HG03159 (cell line): ENCODE measurements at regions not wholly inside any gene's neighbourhood (a gene's known extent, or its start where the extent isn't known, plus 50 kb on each side); places are given as distances from the start of the nearest gene placed in this dataset.

Experiments used
- ATAC-seq: cut with Tn5 transposase; IDR thresholded peaks from one replicate; pipeline ENCODE4 v1.9.1; 2021; ENCODE audit warnings: mild to moderate bottlenecking, moderate library complexity; ENCODE audit not compliant: unreplicated experiment

DNA sequence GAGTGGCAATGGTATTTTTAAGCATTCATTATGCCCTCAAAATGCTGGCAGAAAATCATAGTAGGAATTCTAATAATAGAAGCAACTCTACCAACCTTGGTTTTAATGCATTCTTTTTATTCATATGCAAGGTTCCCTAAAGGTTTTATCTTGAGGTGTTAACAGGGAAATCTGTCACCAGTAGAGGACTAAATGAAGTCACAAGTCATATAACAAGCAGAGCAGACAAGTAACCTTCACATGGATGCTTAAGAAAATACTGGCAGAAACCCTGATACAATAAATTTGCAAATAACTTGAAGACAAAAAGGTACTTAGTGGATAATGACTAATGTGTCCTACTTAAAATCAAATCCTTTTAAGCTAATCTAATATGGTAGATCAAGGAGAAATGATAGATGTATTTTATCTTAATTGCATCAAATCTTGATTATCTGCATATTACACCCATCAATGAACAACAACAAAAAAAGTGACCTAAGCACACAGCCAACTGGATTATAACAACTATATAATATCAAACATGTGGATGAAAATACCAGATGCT lies 73.3 kb downstream of the RFC3 start:
- ATAC-seq, result no peak

DNA sequence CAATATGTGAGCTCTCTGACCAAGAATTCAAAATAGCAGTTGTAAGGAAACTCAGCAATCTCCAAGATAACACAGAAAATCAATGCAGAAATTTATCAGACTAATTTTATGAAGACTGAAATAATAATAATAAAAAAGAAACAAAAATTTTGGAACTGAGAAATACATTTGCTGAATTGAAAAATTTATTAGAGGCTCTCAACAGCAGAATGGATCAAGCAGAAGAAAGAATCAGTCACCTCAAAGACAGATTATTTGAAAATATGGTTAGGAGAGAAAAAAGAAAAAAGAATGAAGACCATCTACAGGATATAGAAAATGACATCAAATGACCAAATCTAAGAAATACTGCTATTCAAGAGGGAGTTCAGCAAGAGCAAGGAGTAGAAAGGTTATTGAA lies 75.6 kb downstream of the RFC3 start:
- no peak for ATAC-seq

DNA sequence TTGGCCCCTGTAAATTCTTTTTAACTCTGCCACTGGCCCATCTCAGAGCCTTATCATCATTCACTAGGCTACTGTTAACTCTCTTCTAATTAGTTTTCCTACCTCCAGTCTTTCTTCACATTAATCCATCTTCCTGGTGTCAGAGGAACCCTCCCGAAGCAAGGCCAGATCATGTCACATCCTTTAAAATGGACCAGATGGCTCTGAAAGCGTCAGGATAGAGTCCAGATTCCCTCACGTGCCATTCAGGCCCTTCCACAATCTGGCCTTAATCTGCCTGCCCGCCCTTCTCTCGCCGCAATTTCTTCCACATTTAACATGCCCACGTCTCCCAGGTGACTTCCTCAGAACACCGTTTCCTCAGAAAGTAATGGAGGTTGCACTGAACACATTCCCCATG lies 86.5 kb downstream of the RFC3 start:
- ATAC-seq, result no peak

DNA sequence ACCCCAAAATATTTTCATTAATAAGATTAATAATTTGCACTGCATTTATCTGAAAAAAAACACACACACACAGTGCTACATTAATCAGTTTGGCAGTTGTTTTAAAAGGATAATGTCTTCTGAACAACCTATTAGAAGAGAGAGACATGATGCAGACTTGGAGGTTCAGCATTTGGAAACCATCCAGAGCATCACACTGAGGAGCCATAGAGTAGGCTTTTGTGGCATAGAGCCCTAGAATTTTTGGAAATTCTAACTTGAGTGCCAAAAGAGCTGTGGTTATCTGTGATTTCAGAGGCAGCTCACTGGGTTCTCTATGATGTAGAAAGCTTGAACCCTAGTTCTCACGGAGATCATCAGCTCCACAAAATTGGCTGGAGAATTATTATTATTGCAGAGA lies 90.2 kb downstream of the RFC3 start:
- ATAC-seq, result no peak

DNA sequence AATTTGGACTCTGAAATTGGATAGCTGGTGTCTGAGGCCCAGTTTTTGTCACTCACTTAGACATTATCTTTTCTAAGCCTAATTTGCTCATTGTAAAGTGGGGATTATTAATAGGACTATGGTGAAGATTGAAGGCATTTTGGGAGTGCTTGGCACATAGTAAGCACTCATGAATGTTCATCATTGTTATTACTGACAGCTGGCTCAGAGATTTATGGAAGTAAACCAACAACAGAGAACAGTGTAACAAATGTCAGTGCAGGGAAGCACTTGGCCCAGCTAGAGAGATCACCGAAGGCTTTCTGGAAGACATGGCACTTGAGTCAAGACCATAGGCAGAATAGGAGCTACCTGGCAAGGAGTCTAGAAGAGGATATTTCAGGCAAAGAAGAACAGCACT lies 92.3 kb downstream of the RFC3 start:
- no peak for ATAC-seq

DNA sequence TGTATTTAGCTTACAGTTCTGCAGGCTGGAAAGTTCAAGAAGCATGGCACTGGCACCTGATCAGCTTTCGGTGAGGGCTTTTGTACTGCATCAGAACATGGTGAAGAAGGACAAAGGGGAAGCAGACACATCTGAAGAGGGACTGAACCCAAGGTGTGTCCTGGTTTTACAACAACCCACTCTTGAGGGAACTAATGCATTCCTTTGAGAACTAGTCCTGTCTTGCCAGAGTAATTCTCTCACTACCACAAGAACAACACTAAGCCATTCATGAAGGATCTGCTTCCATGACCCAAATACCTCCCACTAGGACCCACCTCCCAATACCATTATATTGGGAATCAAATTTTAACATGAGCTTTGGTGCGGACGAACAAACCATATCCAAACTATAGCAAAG lies 93.6 kb downstream of the RFC3 start:
- ATAC-seq, result no peak

DNA sequence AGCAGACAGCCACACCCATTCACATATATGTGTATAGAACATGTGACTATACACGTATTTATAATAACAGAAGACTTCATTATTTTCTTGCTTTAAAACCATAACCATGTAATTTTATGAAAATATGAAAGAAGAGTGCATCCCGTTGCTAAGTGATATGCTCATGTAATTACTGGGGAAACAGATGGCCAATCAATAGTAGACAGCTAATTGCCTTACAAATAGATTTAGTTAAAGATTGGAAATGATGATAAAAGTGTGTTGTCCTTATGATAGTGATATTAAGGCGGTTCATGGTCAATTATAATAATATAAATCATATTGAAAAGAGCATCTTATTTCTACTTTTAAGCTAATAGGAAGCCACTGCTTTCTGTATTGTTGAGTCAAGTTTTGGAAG lies 95.9 kb downstream of the RFC3 start:
- no peak for ATAC-seq

DNA sequence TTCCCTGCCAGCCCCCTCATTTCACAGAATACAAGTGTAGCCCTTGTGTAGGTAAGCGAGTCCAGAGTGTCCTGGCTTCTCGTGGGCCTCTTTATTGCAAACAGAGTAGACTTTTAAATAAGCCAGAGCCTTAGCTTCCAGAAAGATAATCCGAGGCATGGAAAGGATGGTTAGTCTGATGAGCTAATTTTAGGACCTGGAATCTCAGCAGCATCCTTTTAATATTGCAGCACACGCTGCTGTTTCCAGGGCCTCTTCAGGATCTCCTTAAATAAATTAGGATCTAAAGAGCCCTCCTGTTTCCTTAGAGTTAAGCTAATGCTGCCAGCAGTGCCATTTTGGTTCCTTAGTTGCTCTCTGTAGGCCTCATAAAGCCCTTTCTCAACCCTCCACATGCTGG lies 99.2 kb downstream of the RFC3 start:
- ATAC-seq, result no peak

DNA sequence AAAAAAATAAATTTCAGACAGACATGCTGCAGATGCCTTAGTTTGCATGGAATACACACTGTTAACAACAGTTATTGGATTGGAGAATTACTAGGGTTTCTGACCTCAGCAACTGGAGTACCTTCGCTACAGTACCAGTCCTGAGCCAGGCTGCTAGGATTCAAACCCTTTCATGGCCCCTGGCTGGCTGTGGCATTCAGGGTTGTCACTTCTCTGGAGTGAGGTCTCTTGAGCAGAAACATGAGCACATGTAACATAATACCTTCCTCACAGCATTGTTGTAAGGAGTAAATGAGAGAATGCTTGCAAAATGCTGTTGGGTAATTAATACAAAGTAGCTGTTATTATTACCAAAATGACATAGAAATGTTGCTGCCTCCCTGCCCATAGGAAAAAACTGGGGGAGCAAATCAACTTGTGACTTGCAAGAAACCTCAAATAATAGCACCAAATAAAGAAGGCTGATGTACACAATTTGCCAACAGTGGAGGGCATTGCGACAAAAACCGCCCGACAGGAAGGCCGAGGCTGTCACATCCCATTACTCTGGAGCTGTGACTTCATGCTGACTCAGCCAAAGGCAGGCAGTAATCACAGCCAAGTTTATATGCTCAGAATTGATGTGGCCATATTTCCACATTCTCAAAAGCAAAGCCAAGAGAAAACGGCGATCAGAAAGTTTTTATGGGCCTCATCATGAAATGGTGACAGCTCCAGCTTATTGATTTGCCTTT lies 100.4 kb downstream of the RFC3 start:
- ATAC-seq, result no peak

DNA sequence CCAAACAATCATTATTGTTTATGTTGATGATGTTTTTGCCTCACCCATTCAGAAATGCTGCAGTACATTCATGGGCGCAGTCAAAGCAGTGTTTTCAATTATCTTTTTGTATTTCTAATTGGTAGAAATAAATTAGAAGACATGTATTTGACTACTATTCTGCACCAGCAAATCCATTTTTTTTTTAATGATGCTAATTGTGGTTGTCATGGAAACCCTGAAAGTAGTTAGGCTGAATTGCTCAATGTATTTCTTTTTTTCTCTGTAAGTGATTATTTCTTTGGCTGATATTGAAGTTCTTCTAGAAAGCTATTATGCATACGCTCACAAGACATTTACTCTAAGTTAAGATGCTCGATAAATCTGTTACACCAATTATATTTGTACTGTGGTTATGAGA lies 101.2 kb downstream of the RFC3 start:
- no peak for ATAC-seq

DNA sequence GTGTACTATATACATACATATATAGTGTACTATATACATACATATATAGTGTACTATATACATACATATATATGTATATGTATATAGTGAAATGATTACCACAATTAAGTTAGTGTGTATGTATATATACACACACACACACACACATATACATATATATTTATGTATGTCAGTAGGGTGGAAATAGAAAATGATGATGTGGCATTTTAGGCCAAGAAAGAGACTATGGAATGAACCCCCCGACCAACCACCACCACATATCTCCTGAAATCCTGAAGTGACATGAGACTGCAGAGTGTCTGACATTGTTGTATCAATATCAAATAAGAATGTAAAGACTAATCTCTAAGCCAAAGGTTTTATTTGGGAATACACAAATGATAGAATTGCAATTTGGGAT lies 107.6 kb downstream of the RFC3 start:
- no peak for ATAC-seq

DNA sequence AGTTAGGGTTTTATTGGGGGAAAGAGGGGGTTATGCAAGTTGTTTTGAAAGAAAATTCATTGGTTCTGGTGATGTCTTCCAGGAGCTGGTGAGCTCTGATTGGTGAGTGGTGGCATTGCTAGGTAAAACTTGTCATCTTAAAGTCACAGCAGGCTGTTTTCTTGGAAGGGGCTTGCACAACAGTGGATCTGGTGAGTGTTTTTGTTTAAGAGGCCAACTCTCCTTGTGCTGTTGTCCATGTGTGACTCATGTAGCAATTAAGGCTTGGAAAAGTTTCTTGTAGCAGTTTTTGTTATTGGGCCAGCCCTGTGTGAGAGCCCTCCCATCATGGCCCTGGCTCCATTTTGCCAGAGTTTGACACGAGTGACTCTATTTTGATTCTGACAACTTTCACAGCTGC lies 109.4 kb downstream of the RFC3 start:
- ATAC-seq, result no peak

DNA sequence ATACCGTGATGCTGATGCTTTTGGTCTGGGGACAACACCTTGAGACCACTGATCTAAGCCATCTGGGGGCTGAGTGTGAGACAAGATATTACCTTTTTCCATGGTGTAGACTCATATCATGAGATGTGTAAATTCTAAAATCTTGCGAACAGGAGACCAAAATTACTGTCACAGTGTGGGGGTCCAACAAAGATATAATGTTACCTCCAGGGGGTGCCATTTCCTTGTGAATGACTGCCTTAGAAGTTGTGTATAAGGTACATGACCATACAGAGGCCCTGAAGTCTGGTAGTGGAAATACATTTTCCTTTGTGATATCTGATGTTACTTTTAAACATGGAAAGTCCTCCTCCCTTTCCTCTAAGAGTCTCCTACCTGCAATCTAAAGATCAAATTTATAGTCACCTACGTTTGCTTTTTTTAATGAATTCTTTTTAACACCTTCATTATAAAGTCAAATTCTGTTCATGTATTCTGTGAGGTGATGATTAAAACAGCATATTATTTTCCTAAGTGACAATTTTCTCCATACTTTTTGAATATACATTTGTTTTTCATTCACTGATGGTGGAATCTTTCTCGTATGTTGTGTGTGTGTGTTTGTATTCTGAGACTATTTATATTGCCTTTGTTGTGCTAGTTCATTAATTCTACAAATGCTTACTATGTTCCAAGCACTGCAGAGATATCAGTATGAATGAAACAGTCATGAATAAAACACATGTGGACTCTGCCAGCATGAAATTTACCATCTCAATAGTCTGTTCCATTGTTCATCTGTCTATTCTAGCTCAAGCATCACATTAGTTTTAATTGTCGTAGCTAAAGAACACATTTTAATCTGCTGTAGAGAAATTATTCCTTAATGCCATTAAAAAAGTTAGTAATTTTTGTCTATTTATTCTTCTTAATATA lies 113.7 kb downstream of the RFC3 start:
- peak; percentile 79 for ATAC-seq

DNA sequence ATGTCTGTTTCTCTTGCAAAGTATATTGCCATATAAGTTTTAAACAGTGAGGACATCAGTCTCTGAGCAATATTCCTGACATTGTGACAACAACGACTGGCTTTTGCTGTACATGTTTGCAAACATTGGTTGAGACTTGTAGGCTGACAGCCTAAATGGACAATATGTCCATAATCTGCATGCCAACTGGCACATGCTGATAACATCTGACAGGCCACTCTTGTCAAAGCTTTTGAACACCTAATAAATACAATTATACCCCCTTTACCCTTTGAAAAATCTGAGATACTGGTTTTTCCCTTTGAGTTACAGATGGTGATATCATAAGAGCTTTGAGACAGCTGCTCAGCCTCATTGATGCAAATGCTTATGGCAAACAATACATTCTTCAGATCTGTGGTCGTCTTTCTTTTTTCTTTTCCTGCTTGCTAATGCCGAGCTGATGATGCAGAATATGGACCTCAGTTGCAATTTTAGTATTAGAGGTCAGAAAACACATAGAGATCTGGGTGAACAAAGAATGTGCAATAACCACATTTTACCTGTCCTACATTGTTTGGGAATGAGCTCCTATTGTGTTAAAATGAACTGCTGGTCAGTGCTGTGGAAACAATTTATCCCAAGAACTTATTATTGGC lies 114.9 kb downstream of the RFC3 start:
- ATAC-seq, result no peak

DNA sequence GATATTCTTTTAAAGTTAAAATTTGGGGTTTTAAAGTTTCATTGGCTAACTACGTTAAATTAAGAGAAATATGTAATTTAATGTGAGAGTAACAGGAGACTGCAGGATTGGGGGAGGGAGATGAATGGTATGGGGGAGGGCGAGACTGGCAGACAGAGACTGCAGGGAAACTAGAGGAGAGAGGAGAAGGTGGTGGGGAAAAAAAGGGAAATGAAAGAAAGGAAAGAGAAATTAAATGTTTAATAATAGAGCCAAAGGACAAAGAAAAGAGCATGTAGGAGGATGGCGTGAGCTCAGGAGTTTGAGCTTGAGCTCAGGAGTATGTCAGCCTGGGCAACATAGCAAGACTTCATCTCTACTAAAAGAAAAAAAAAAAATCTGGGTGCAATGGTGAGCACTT lies 115.9 kb downstream of the RFC3 start:
- no peak for ATAC-seq

DNA sequence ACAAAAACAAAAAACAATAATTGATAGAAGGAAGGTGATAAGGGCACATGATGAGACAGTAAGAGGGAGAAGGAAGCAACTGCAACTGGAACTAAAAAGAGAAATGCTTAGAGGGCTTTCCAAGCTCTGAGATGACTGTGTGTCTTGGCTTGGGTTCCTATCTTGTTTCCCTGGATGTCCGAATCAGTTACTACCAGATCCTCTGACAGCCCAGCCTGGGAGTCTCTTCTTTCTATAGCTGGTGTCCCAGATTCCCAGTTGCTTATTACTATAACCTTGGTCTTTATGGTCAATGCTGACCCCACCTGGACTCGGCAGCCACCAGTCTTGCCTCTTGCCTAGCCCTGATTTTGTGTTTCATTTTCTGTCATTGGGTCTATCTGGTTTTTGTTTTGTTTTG lies 116.4 kb downstream of the RFC3 start:
- no peak for ATAC-seq

DNA sequence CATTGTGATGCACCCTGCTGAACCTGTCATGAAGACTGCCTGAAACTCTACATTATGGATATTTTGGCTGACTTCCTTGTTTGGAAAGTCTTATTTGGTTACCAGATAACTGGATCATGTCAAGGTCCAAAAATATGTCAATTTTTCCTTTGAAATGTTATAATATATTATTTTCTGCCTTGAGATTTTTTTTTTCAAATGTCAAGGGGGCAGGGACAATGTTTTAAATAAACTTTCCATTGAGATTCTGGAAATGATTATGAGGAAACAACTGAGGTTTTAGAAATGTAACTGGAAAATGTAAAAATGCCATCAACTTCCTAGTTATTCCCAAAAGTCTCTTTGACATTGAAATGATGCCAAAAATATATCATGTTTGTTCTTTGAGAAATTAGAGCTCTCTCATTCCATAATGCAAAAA lies 117.0 kb downstream of the RFC3 start:
- ATAC-seq, result no peak

DNA sequence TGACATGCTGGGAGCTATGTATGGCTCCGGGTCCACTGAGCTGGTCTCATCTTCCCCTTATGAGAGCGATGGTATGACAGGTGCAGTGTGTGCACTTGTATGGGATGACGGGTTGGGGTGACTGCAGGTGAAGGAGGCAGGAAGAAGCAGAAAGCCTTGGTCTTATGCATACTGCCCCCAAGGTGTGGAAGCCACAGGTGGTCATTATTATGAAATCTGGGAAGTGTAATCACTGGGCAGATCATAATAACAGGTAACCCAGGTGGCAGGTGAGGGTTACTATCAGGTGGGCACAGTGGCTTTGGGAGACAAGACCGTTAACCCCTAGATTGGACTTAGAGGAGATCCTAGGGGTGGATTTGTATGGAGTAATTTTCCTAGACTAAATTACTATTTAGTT lies 118.0 kb downstream of the RFC3 start:
- ATAC-seq, result no peak

DNA sequence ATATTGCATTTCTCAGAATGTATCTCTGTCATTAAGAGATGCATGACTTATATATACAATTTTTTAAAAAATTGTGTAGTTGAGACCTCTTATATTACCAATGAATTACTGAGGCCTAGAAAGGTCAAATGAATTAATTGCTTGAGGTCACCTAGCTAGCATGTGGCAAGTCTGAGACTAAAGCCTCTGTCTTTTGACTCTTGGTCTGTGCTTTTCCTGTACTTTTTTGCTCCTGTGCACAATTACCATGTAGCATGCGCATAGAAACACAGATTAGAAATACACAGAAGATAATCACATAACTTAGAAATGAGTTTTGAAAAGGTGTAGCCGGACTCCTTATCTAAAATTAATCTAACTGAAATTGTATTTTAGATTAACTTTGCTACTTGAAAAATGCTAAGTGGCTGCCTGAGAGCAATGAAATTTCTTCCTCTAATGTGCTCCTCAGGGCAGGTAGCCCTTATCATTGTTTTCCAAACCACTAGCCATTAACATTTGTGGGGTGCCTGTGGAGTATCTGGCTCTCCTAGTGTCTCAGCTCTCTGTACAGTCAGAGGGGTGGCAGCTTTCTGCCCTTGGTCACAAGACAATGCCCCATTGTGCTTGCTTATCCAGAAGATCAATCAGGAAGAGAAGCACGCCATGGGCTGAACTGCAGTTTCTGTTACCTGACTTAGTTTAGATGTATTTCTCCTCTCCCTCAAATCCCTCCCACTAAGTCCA lies 119.6 kb downstream of the RFC3 start:
- ATAC-seq, result no peak

DNA sequence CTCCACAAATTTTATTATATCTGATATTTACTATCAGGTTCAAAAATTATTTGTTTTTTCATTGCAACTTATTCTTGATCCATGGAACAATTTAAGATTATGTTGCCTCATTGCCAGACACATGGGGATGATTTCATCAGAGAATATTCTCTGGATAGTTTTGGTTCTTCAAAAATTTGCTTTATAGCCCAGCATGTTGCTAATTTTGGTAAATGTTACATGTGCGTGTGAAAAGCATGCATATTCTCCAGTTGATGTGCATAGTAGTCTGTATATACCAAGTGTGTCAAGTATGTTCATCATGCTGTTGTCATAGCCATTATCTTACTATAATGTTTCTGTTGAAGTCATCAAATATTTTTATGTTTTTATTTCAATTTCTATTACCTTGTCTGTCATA lies 122.3 kb downstream of the RFC3 start:
- ATAC-seq, result no peak

DNA sequence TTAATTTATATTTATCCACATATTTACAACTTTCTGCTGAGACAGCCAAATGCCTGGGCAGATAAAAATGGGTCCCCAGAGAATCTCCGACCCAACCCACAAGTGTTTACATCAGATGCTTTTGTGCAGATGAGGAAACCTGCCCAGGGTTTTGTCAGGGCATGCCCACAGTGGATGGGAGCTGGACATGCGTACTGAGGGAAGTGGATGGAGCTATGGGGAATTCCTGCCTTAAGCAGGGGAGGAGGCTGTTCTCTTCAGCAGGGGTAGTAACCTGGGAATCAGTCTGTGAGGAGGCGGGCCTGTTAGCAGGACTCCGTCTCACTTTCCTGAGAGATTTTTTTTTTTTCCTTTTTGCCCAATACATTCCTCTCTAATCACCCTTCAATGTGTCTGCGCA lies 122.9 kb downstream of the RFC3 start:
- no peak for ATAC-seq
